Rectal smooth muscle tissue (tissue), 1 donor: ENCODE measurements at regions not wholly inside any gene's neighbourhood (a gene's known extent, or its start where the extent isn't known, plus 50 kb on each side); places are given as distances from the start of the nearest gene placed in this dataset.
"Not testable (repeated sequence)": the region's sequence is repeated elsewhere in the genome, so short reads cannot be mapped to it uniquely, and the experiment has no call there.

ENCODE experiments used
- H3K27ac ChIP-seq: one replicate; pipeline ENCODE4 v1.7.0; 2013; ENCODE audit warnings: low read depth, low read length, inconsistent platforms
- H3K27me3 ChIP-seq: one replicate; pipeline ENCODE4 v1.7.0; 2013; ENCODE audit warnings: low read length; ENCODE audit not compliant: control insufficient read depth, insufficient read depth
- H3K36me3 ChIP-seq: one replicate; pipeline ENCODE4 v1.7.0; 2013; ENCODE audit warnings: low read length; ENCODE audit not compliant: control insufficient read depth, insufficient read depth
- H3K4me1 ChIP-seq: one replicate; pipeline ENCODE4 v1.7.0; 2013; ENCODE audit warnings: low read length; ENCODE audit not compliant: control insufficient read depth, insufficient read depth
- H3K4me3 ChIP-seq: one replicate; pipeline ENCODE4 v1.7.0; 2013; ENCODE audit warnings: low read length
- H3K9ac ChIP-seq: one replicate; pipeline ENCODE4 v1.7.0; 2013; ENCODE audit warnings: low read length

GRCh38 chr15:38746211-38746610 lies 181.6 kb upstream of the RASGRP1 start:
- H3K27me3 ChIP-seq: no peaks in the 10 kb centered on the region
- no peaks in the 10 kb centered on the region for H3K4me1 ChIP-seq
- no peak overlapping the region for H3K27ac ChIP-seq
- no peak overlapping the region for H3K9ac ChIP-seq
- no peak overlapping the region for H3K4me3 ChIP-seq
- no peaks in the 10 kb centered on the region for H3K36me3 ChIP-seq

DNA sequence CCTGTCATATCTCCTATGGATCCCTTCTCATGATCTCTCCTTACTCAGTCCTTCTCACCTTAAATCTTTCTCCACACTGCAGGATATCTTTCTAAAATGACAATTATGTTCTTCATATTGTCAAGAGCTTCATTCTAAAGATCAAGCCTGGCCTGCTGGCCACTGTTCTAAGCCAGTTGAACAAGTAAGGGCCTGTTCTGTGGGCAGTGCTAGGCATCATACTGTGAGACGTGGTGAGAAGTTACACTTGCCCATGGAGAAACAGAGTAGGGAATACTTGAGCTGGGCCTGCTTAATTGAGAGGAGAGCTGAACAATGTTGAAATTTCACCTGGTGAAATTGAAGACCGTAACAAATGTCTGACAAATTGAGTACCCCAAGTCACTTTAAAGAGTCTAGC lies 184.1 kb upstream of the RASGRP1 start:
- Histone ChIP-seq H3K4me1 (no peaks in the 10 kb centered on the region), H3K27ac (no peak overlapping the region), H3K4me3 (no peak overlapping the region)

DNA sequence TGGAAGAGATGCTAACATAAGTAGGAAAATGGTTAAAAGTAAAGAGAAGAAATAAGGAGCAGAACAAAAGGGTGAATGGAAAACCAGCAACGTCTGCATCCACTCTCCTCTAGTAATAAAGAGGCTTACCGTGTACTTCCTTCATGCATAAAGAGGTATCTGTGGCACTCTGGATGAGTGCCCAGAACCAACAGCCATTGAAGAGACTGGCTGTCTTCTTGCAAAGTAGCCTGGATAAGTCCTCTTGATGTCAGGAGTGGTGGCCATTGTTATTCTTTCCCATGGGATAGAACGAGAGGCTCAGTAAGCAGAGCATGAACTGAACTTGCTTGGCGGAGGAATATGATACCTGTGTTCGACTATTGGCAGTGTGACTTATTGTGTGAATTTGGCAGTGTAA lies 186.2 kb upstream of the RASGRP1 start:
- Histone ChIP-seq H3K4me3 (no peak overlapping the region), H3K36me3 (no peaks in the 10 kb centered on the region), H3K9ac (no peak overlapping the region), H3K4me1 (no peaks in the 10 kb centered on the region), H3K27me3 (no peaks in the 10 kb centered on the region), H3K27ac (no peak overlapping the region)

More for the DNA sequence above, 184.1 kb upstream of the RASGRP1 start:
- Histone ChIP-seq H3K9ac (no peak overlapping the region), H3K27me3 (no peaks in the 10 kb centered on the region), H3K36me3 (no peaks in the 10 kb centered on the region)

DNA sequence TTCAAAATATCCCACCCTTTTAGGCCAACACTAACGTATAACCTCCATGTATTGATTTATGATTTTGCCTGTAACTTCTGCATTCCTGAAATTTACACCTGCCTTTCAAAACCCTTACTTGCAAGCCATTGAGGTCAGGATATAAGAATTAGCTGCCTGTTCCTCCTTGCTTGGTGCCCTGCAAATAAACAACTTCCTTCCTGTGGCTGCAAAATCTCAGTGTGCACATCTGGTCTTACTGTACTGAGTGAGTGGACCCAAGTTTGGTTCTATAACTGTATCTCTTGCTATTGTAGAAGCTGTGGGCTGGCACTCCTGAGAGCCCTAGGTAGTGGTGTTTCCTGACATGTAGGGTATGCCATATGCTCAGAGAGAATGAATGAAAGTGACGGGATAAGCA lies 191.1 kb upstream of the RASGRP1 start:
- Histone ChIP-seq H3K36me3 (no peaks in the 10 kb centered on the region), H3K27me3 (no peaks in the 10 kb centered on the region), H3K9ac (no peak overlapping the region), H3K4me3 (no peak overlapping the region), H3K27ac (no peak overlapping the region), H3K4me1 (no peaks in the 10 kb centered on the region)

DNA sequence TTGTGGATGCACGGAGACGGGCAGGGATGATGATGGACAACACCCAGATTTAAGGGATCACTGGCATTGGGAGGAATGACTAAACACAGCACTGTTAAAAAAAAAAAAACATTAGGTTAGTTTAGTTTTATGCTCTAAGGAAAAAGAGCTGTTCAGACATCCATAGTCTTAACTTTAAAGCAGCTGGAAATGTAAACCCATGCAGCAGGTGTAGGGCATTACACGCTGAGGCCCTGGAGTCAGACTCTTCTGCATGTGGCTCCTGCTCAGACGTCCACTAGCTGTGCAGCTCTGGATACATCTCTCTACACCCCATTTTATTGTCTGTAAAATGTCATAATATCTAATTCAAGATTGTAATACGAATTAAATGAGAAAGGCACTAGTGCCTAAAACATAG lies 191.8 kb upstream of the RASGRP1 start:
- H3K4me3 ChIP-seq: no peak overlapping the region
- H3K36me3 ChIP-seq: no peaks in the 10 kb centered on the region
- H3K4me1 ChIP-seq: no peaks in the 10 kb centered on the region
- no peak overlapping the region for H3K9ac ChIP-seq
- no peak overlapping the region for H3K27ac ChIP-seq
- no peaks in the 10 kb centered on the region for H3K27me3 ChIP-seq

DNA sequence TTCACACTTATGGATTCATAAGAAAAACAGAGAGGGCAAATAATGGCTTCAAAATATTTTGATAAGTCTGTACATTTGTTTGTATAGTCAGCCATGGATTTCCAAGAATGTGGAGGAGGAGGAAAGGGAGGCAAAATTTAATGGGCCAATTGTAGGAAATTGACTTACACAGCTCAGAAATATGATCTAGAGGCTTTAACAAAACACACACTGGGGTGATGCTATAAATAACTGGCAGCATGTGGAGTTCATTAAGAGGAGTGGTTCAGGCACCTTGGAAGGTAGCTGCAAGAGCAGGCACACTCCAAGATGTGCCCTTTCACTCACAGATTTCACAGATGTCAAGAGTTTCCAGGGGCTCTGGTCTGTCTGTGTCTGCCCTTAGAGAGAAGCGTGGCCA lies 193.4 kb upstream of the RASGRP1 start:
- Histone ChIP-seq H3K36me3 (no peaks in the 10 kb centered on the region), H3K4me1 (no peaks in the 10 kb centered on the region)

GRCh38 chr15:38761681-38762080 lies 197.1 kb upstream of the RASGRP1 start:
- H3K27me3 ChIP-seq: no peaks in the 10 kb centered on the region
- no peak overlapping the region for H3K9ac ChIP-seq
- no peak overlapping the region for H3K4me3 ChIP-seq
- no peaks in the 10 kb centered on the region for H3K4me1 ChIP-seq
- no peaks in the 10 kb centered on the region for H3K36me3 ChIP-seq
- no peak overlapping the region for H3K27ac ChIP-seq

More for the DNA sequence above, 193.4 kb upstream of the RASGRP1 start:
- no peak overlapping the region for H3K9ac ChIP-seq
- no peak overlapping the region for H3K4me3 ChIP-seq
- H3K27me3 ChIP-seq: no peaks in the 10 kb centered on the region
- H3K27ac ChIP-seq: no peak overlapping the region

DNA sequence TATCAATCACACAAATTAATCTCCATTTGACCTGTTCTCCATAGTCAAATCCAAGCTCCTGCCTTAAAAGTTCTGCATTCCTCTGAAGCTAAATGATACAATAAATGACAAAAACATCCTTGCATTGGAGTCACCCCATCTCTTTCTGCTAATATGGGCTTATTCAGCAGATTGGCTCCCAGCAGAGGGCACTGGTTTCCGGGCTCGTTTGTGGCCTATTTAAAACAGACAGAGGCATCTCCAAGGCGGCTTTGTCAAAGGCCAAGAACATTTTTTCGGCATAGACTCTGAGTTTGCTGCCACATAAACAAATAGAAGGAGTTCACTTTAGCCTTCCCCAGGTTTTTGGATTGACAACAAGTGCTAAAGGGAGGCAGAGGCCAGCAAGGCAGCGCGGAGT lies 204.4 kb upstream of the RASGRP1 start:
- H3K27me3 ChIP-seq: no peaks in the 10 kb centered on the region
- H3K36me3 ChIP-seq: no peaks in the 10 kb centered on the region
- no peak overlapping the region for H3K4me3 ChIP-seq
- no peak overlapping the region for H3K9ac ChIP-seq
- no peaks in the 10 kb centered on the region for H3K4me1 ChIP-seq
- no peak overlapping the region for H3K27ac ChIP-seq

- H3K27me3 ChIP-seq: no peaks in the 10 kb centered on the region
- H3K27ac ChIP-seq: no peak overlapping the region
Measured at GRCh38 chr15:38769492-38769891, 204.9 kb upstream of the RASGRP1 start.

GRCh38 chr15:38774076-38774475 lies 209.5 kb upstream of the RASGRP1 start:
- not testable (repeated sequence) for H3K4me3 ChIP-seq, H3K27ac ChIP-seq, H3K9ac ChIP-seq, H3K27me3 ChIP-seq, H3K4me1 ChIP-seq, H3K36me3 ChIP-seq

More at GRCh38 chr15:38769492-38769891, 204.9 kb upstream of the RASGRP1 start:
- Histone ChIP-seq H3K4me3 (no peak overlapping the region), H3K9ac (no peak overlapping the region), H3K4me1 (no peaks in the 10 kb centered on the region), H3K36me3 (no peaks in the 10 kb centered on the region)

GRCh38 chr15:38781196-38781595 lies 216.6 kb upstream of the RASGRP1 start:
- Histone ChIP-seq H3K9ac (no peak overlapping the region), H3K36me3 (no peaks in the 10 kb centered on the region), H3K27ac (no peak overlapping the region), H3K27me3 (no peaks in the 10 kb centered on the region), H3K4me3 (no peak overlapping the region), H3K4me1 (no peaks in the 10 kb centered on the region)

GRCh38 chr15:38782156-38782555 lies 217.5 kb upstream of the RASGRP1 start:
- Histone ChIP-seq H3K9ac (no peak overlapping the region), H3K36me3 (no peaks in the 10 kb centered on the region), H3K27ac (no peak overlapping the region), H3K4me1 (no peaks in the 10 kb centered on the region), H3K4me3 (no peak overlapping the region), H3K27me3 (no peaks in the 10 kb centered on the region)

DNA sequence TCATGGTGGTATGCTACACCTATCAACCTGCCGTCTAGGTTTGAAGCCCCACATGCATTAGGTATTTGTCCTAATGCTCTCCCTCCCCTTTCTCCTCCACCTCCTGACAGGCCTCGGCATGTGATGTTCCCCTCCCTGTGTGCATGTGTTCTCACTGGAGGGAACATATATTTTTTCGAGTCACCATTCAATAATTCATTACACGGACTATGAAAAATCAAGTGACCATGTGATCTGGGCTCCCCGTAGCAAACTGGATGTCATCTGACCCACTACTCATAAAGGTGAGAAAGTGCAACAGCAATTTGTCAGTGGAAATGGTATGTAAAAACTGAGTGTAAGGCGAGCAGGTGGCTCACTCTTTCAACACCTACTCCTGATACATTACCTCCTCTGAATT lies 224.3 kb upstream of the RASGRP1 start:
- H3K27me3 ChIP-seq: no peaks in the 10 kb centered on the region
- no peak overlapping the region for H3K4me3 ChIP-seq
- H3K4me1 ChIP-seq: no peaks in the 10 kb centered on the region

More for the DNA sequence above, 224.3 kb upstream of the RASGRP1 start:
- H3K36me3 ChIP-seq: no peaks in the 10 kb centered on the region
- H3K27ac ChIP-seq: no peak overlapping the region
- H3K9ac ChIP-seq: no peak overlapping the region
